GM10266 (cell line): ENCODE measurements at regions not wholly inside any gene's neighbourhood (a gene's known extent, or its start where the extent isn't known, plus 50 kb on each side); places are given as distances from the start of the nearest gene placed in this dataset.

Source experiments
- DNase-seq: peaks from one replicate; pipeline ENCODE4 v3.0.0; 2012; ENCODE audit errors: extremely low spot score
- CTCF ChIP-seq: IDR thresholded peaks from 2 replicates; pipeline ENCODE4 v1.5.1; 2012; ENCODE audit warnings: mild to moderate bottlenecking, low read depth; ENCODE audit not compliant: control insufficient read depth, insufficient read depth; ENCODE audit errors: missing control alignments

- no peak for DNase-seq
Observed at GRCh38 chr6:137352859-137353258, 133.7 kb upstream of the IFNGR1 start.

GRCh38 chr6:137351890-137352289, 132.7 kb upstream of the IFNGR1 start:
- no peak for TF ChIP-seq CTCF
- DNase-seq = no peak

More at GRCh38 chr6:137352859-137353258, 133.7 kb upstream of the IFNGR1 start:
- no peak for TF ChIP-seq CTCF

- TF ChIP-seq CTCF = no peak
- DNase-seq = no peak
Observed at GRCh38 chr6:137350857-137351256, 131.7 kb upstream of the IFNGR1 start.

- TF ChIP-seq CTCF = no peak
- no peak for DNase-seq
Observed at GRCh38 chr6:137349856-137350830, 131.0 kb upstream of the IFNGR1 start.

- DNase-seq = no peak
- no peak for TF ChIP-seq CTCF
Observed at GRCh38 chr6:137348777-137349176, 129.6 kb upstream of the IFNGR1 start.

GRCh38 chr6:137343241-137343640, 124.1 kb upstream of the IFNGR1 start:
- TF ChIP-seq CTCF = no peak
- DNase-seq = no peak

GRCh38 chr6:137342607-137343190, 123.5 kb upstream of the IFNGR1 start:
- TF ChIP-seq CTCF = no peak
- peak; percentile 6 for DNase-seq
